ENCODE measurements at regions not wholly inside any gene's neighbourhood (a gene's known extent, or its start where the extent isn't known, plus 50 kb on each side); places are given as distances from the start of the nearest gene placed in this dataset.

- H3K4me3 ChIP-seq (ENCODE audit: low read length) = no peak overlapping the region
- H3K36me3 ChIP-seq (ENCODE audit: insufficient read depth, low read length) = no peaks in the 10 kb centered on the region
- no peak overlapping the region for H3K9ac ChIP-seq (ENCODE audit: low read depth, low read length)
- H3K4me2 ChIP-seq (ENCODE audit: low read length) = no peak overlapping the region
- no peaks in the 10 kb centered on the region for H3K9me3 ChIP-seq (replicated peaks; ENCODE audit: low read length)
- no peaks in the 10 kb centered on the region for H3K4me1 ChIP-seq (ENCODE audit: control insufficient read depth, insufficient read depth, low read length)
- H3K27me3 ChIP-seq (ENCODE audit: control insufficient read depth, insufficient read depth, low read length) = no peaks in the 10 kb centered on the region
These were observed 106.9 kb upstream of the PAQR3 start for GRCh38 chr4:79046016-79046592.

GRCh38 chr4:79044141-79044659 lies 105.0 kb upstream of the PAQR3 start:
- Histone ChIP-seq H3K4me3 (ENCODE audit: low read length) (no peak overlapping the region), H3K9me3 (replicated peaks; ENCODE audit: low read length) (no peaks in the 10 kb centered on the region), H3K4me1 (ENCODE audit: control insufficient read depth, insufficient read depth, low read length) (no peaks in the 10 kb centered on the region), H3K4me2 (ENCODE audit: low read length) (no peak overlapping the region), H3K9ac (ENCODE audit: low read depth, low read length) (no peak overlapping the region), H3K36me3 (ENCODE audit: insufficient read depth, low read length) (no peaks in the 10 kb centered on the region), H3K27me3 (ENCODE audit: control insufficient read depth, insufficient read depth, low read length) (no peaks in the 10 kb centered on the region)

GRCh38 chr4:79043138-79043537 lies 103.9 kb upstream of the PAQR3 start:
- Histone ChIP-seq H3K9ac (ENCODE audit: low read depth, low read length) (no peak overlapping the region), H3K4me3 (ENCODE audit: low read length) (no peak overlapping the region), H3K9me3 (replicated peaks; ENCODE audit: low read length) (no peaks in the 10 kb centered on the region), H3K36me3 (ENCODE audit: insufficient read depth, low read length) (no peaks in the 10 kb centered on the region), H3K4me1 (ENCODE audit: control insufficient read depth, insufficient read depth, low read length) (no peaks in the 10 kb centered on the region), H3K4me2 (ENCODE audit: low read length) (no peak overlapping the region), H3K27me3 (ENCODE audit: control insufficient read depth, insufficient read depth, low read length) (no peaks in the 10 kb centered on the region)

GRCh38 chr4:79042079-79042674 lies 102.9 kb upstream of the PAQR3 start:
- H3K27me3 ChIP-seq (ENCODE audit: control insufficient read depth, insufficient read depth, low read length) = no peaks in the 10 kb centered on the region
- H3K9ac ChIP-seq (ENCODE audit: low read depth, low read length) = no peak overlapping the region
- no peaks in the 10 kb centered on the region for H3K4me1 ChIP-seq (ENCODE audit: control insufficient read depth, insufficient read depth, low read length)
- no peaks in the 10 kb centered on the region for H3K36me3 ChIP-seq (ENCODE audit: insufficient read depth, low read length)
- H3K9me3 ChIP-seq (replicated peaks; ENCODE audit: low read length) = no peaks in the 10 kb centered on the region
- no peak overlapping the region for H3K4me3 ChIP-seq (ENCODE audit: low read length)
- H3K4me2 ChIP-seq (ENCODE audit: low read length) = no peak overlapping the region

- H3K9ac ChIP-seq (ENCODE audit: low read depth, low read length) = no peak overlapping the region
- no peak overlapping the region for H3K4me3 ChIP-seq (ENCODE audit: low read length)
- H3K4me2 ChIP-seq (ENCODE audit: low read length) = no peak overlapping the region
- no peaks in the 10 kb centered on the region for H3K9me3 ChIP-seq (replicated peaks; ENCODE audit: low read length)
- no peaks in the 10 kb centered on the region for H3K36me3 ChIP-seq (ENCODE audit: insufficient read depth, low read length)
- H3K4me1 ChIP-seq (ENCODE audit: control insufficient read depth, insufficient read depth, low read length) = no peaks in the 10 kb centered on the region
- no peaks in the 10 kb centered on the region for H3K27me3 ChIP-seq (ENCODE audit: control insufficient read depth, insufficient read depth, low read length)
These were observed 95.3 kb upstream of the PAQR3 start for GRCh38 chr4:79034544-79034943.

GRCh38 chr4:79030973-79031372 lies 91.7 kb upstream of the PAQR3 start:
- no peaks in the 10 kb centered on the region for H3K9me3 ChIP-seq (replicated peaks; ENCODE audit: low read length)
- H3K4me2 ChIP-seq (ENCODE audit: low read length) = no peak overlapping the region
- no peak overlapping the region for H3K4me3 ChIP-seq (ENCODE audit: low read length)
- H3K9ac ChIP-seq (ENCODE audit: low read depth, low read length) = no peak overlapping the region
- H3K27me3 ChIP-seq (ENCODE audit: control insufficient read depth, insufficient read depth, low read length) = no peaks in the 10 kb centered on the region
- H3K36me3 ChIP-seq (ENCODE audit: insufficient read depth, low read length) = no peaks in the 10 kb centered on the region
- no peaks in the 10 kb centered on the region for H3K4me1 ChIP-seq (ENCODE audit: control insufficient read depth, insufficient read depth, low read length)

GRCh38 chr4:79027656-79028055 lies 88.4 kb upstream of the PAQR3 start:
- Histone ChIP-seq H3K9me3 (replicated peaks; ENCODE audit: low read length) (no peaks in the 10 kb centered on the region), H3K4me2 (ENCODE audit: low read length) (no peak overlapping the region), H3K4me3 (ENCODE audit: low read length) (no peak overlapping the region), H3K36me3 (ENCODE audit: insufficient read depth, low read length) (no peaks in the 10 kb centered on the region), H3K4me1 (ENCODE audit: control insufficient read depth, insufficient read depth, low read length) (no peaks in the 10 kb centered on the region), H3K27me3 (ENCODE audit: control insufficient read depth, insufficient read depth, low read length) (no peaks in the 10 kb centered on the region), H3K9ac (ENCODE audit: low read depth, low read length) (no peak overlapping the region)

- H3K4me1 ChIP-seq (ENCODE audit: control insufficient read depth, insufficient read depth, low read length) = no peaks in the 10 kb centered on the region
- no peak overlapping the region for H3K4me2 ChIP-seq (ENCODE audit: low read length)
- no peak overlapping the region for H3K9ac ChIP-seq (ENCODE audit: low read depth, low read length)
- H3K9me3 ChIP-seq (replicated peaks; ENCODE audit: low read length) = no peaks in the 10 kb centered on the region
- H3K4me3 ChIP-seq (ENCODE audit: low read length) = no peak overlapping the region
- no peaks in the 10 kb centered on the region for H3K27me3 ChIP-seq (ENCODE audit: control insufficient read depth, insufficient read depth, low read length)
- no peaks in the 10 kb centered on the region for H3K36me3 ChIP-seq (ENCODE audit: insufficient read depth, low read length)
These were observed 85.9 kb upstream of the PAQR3 start for GRCh38 chr4:79025170-79025569.

- H3K4me2 ChIP-seq (ENCODE audit: low read length) = no peak overlapping the region
- no peaks in the 10 kb centered on the region for H3K4me1 ChIP-seq (ENCODE audit: control insufficient read depth, insufficient read depth, low read length)
- no peak overlapping the region for H3K4me3 ChIP-seq (ENCODE audit: low read length)
- no peaks in the 10 kb centered on the region for H3K36me3 ChIP-seq (ENCODE audit: insufficient read depth, low read length)
- no peak overlapping the region for H3K9ac ChIP-seq (ENCODE audit: low read depth, low read length)
- H3K9me3 ChIP-seq (replicated peaks; ENCODE audit: low read length) = no peaks in the 10 kb centered on the region
- no peaks in the 10 kb centered on the region for H3K27me3 ChIP-seq (ENCODE audit: control insufficient read depth, insufficient read depth, low read length)
These were observed 84.8 kb upstream of the PAQR3 start for GRCh38 chr4:79023799-79024770.

- no peaks in the 10 kb centered on the region for H3K9me3 ChIP-seq (replicated peaks; ENCODE audit: low read length)
- H3K27me3 ChIP-seq (ENCODE audit: control insufficient read depth, insufficient read depth, low read length) = no peaks in the 10 kb centered on the region
- no peak overlapping the region for H3K4me3 ChIP-seq (ENCODE audit: low read length)
- H3K4me1 ChIP-seq (ENCODE audit: control insufficient read depth, insufficient read depth, low read length) = no peaks in the 10 kb centered on the region
- no peak overlapping the region for H3K4me2 ChIP-seq (ENCODE audit: low read length)
- H3K9ac ChIP-seq (ENCODE audit: low read depth, low read length) = no peak overlapping the region
- no peaks in the 10 kb centered on the region for H3K36me3 ChIP-seq (ENCODE audit: insufficient read depth, low read length)
These were observed 83.3 kb upstream of the PAQR3 start for GRCh38 chr4:79022529-79022928.

GRCh38 chr4:79017481-79017880 lies 78.2 kb upstream of the PAQR3 start:
- H3K9me3 ChIP-seq (replicated peaks; ENCODE audit: low read length) = no peaks in the 10 kb centered on the region
- H3K4me3 ChIP-seq (ENCODE audit: low read length) = no peak overlapping the region
- H3K4me2 ChIP-seq (ENCODE audit: low read length) = no peak overlapping the region
- H3K9ac ChIP-seq (ENCODE audit: low read depth, low read length) = no peak overlapping the region
- no peaks in the 10 kb centered on the region for H3K4me1 ChIP-seq (ENCODE audit: control insufficient read depth, insufficient read depth, low read length)
- H3K36me3 ChIP-seq (ENCODE audit: insufficient read depth, low read length) = no peaks in the 10 kb centered on the region
- H3K27me3 ChIP-seq (ENCODE audit: control insufficient read depth, insufficient read depth, low read length) = no peaks in the 10 kb centered on the region
